ENCODE measurements at regions not wholly inside any gene's neighbourhood (a gene's known extent, or its start where the extent isn't known, plus 50 kb on each side); places are given as distances from the start of the nearest gene placed in this dataset.
A peak's percentile ranks its signal among the peaks of the same experiment; 100 is the strongest.

GRCh38 chr1:234957330-234958065 is 171.1 kb downstream of the TOMM20 start:
- Histone ChIP-seq H3K36me3 (no peaks in the 10 kb centered on the region), H3K27ac (peak overlapping the region; percentile 52 to 68), H3K9me3 (no peaks in the 10 kb centered on the region), H3K27me3 (no peaks in the 10 kb centered on the region), H3K4me3 (no peak overlapping the region), H3K4me1 (peaks cover 0 to 11% of the 10 kb centered on the region in 2 donors)
- peak; percentile 53 to 60 for DNase-seq
- TF ChIP-seq, protein P1, sequence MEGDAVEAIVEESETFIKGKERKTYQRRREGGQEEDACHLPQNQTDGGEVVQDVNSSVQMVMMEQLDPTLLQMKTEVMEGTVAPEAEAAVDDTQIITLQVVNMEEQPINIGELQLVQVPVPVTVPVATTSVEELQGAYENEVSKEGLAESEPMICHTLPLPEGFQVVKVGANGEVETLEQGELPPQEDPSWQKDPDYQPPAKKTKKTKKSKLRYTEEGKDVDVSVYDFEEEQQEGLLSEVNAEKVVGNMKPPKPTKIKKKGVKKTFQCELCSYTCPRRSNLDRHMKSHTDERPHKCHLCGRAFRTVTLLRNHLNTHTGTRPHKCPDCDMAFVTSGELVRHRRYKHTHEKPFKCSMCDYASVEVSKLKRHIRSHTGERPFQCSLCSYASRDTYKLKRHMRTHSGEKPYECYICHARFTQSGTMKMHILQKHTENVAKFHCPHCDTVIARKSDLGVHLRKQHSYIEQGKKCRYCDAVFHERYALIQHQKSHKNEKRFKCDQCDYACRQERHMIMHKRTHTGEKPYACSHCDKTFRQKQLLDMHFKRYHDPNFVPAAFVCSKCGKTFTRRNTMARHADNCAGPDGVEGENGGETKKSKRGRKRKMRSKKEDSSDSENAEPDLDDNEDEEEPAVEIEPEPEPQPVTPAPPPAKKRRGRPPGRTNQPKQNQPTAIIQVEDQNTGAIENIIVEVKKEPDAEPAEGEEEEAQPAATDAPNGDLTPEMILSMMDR (IDR thresholded peaks at IDR 0.05) = no peak
- no peak for TF ChIP-seq POLR2A (IDR thresholded peaks at IDR 0.05)
- intact Hi-C loops (cut with DNase I; ENCODE audit: low total_unique reads) = no loop called here

DNA sequence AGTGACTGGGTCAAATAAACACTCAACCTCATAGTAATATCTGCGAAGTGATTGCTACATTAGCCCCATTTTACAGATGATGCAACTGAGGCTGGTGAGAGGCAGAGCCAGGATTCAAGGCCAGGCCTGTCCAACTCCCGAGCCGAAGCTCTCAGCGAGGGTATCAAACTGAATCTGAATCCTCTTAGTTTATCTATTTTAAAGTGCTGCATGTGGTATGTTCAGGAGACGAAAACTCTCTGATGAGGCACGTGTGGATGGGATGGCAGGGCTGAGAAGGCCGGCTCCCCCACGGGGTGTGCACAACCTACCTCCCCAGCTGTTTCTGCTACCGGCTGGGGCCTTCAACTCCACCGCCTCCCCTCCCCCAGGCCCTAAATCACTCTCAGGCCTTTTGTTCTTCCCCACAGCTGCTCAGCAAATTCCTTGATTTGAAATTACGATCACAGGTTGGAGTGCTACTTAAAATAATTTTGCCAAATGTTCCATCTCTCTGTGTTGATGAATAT is 171.8 kb downstream of the TOMM20 start:
- peak; percentile 55 to 56 for DNase-seq
- Histone ChIP-seq H3K9me3 (no peaks in the 10 kb centered on the region), H3K27ac (peak overlapping the region; percentile 52 to 68), H3K27me3 (no peaks in the 10 kb centered on the region), H3K4me1 (peaks cover 0 to 11% of the 10 kb centered on the region in 2 donors), H3K36me3 (no peaks in the 10 kb centered on the region), H3K4me3 (no peak overlapping the region)
- TF ChIP-seq POLR2A (IDR thresholded peaks at IDR 0.05) = no peak
- TF ChIP-seq, protein P1 (IDR thresholded peaks at IDR 0.05) = no peak
- intact Hi-C loops (cut with DNase I; ENCODE audit: low total_unique reads) = no loop called here

- TF ChIP-seq, protein P1 (IDR thresholded peaks at IDR 0.05) = no peak
- TF ChIP-seq POLR2A (IDR thresholded peaks at IDR 0.05) = no peak
- intact Hi-C loops (cut with DNase I; ENCODE audit: low total_unique reads) = no loop called here
- Histone ChIP-seq H3K4me1 (peaks cover 0 to 11% of the 10 kb centered on the region in 2 donors), H3K36me3 (no peaks in the 10 kb centered on the region), H3K9me3 (no peaks in the 10 kb centered on the region), H3K27ac (peak overlapping the region; percentile 44 to 58), H3K4me3 (no peak overlapping the region), H3K27me3 (no peaks in the 10 kb centered on the region)
- peak; percentile 62 to 63 for DNase-seq
These were observed 173.4 kb downstream of the TOMM20 start for GRCh38 chr1:234955107-234955731.

- Histone ChIP-seq H3K4me1 (peaks cover 0 to 11% of the 10 kb centered on the region in 2 donors), H3K4me3 (no peak overlapping the region), H3K36me3 (no peaks in the 10 kb centered on the region), H3K27me3 (no peaks in the 10 kb centered on the region), H3K27ac (peak overlapping the region; percentile 44 to 58), H3K9me3 (no peaks in the 10 kb centered on the region)
- intact Hi-C loops (cut with DNase I; ENCODE audit: low total_unique reads) = no loop called here
- TF ChIP-seq, protein P1 (IDR thresholded peaks at IDR 0.05) = no peak
- DNase-seq = no peak
These were observed 174.0 kb downstream of the TOMM20 start for GRCh38 chr1:234954613-234955012.

All from uterus (tissue), 3 donors.